ENCODE measurements at regions not wholly inside any gene's neighbourhood (a gene's known extent, or its start where the extent isn't known, plus 50 kb on each side); places are given as distances from the start of the nearest gene placed in this dataset.

DNA sequence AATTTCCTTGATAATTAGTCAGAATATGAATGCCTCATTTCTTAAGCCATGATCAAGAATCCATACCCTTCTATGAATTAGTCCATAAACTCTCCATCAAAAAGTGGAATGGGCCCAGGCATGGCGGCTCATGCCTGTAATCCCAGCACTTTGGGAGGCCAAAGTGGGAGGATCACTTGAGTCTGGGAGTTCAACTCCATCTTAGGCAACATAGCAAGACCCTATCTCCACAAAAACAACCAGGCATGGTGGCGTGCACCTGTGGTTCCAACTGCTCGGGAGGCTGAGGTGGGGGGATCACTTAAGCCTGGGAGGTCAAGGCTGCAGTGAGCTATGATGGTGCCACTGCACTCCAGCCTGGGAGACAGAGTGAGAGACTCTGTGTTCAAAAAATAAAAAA is 52.1 kb upstream of the SHANK2 start:
- no peaks in the 10 kb centered on the region for H3K27me3 ChIP-seq (ENCODE audit: control insufficient read depth, insufficient read depth, low read length)

DNA sequence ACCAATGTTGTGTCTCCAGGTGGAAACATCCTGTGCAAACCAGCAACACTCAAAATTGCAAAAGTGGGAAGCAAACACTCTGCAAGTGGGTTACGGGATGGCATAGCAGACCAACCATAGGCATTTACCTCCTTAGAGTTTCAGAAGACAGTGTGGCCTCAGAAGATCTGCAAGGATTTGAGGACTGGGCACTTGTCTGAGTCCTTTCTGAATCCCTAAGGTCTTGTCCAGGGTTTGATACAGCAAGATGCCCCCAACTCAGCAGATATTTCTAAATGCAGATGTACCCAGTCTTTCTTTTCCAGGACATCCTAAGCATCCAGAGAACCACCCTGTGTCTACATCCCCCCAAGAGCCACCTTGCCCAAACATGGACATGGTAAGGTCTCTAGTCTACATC is 51.7 kb upstream of the SHANK2 start:
- no peaks in the 10 kb centered on the region for H3K9me3 ChIP-seq (replicated peaks; ENCODE audit: low read length)
- H3K9ac ChIP-seq (ENCODE audit: low read depth, low read length), result no peak overlapping the region
- H3K27me3 ChIP-seq (ENCODE audit: control insufficient read depth, insufficient read depth, low read length), result no peaks in the 10 kb centered on the region
- H3K4me2 ChIP-seq (ENCODE audit: low read length), result no peak overlapping the region
- peaks cover 24% of the 10 kb centered on the region for H3K4me1 ChIP-seq (ENCODE audit: control insufficient read depth, insufficient read depth, low read length)
- H3K4me3 ChIP-seq (ENCODE audit: low read length), result no peak overlapping the region
- no peaks in the 10 kb centered on the region for H3K36me3 ChIP-seq (ENCODE audit: insufficient read depth, low read length)

More for the DNA sequence above, 52.1 kb upstream of the SHANK2 start:
- H3K9me3 ChIP-seq (replicated peaks; ENCODE audit: low read length), result no peaks in the 10 kb centered on the region
- H3K4me3 ChIP-seq (ENCODE audit: low read length), result no peak overlapping the region
- H3K4me2 ChIP-seq (ENCODE audit: low read length), result no peak overlapping the region
- no peaks in the 10 kb centered on the region for H3K36me3 ChIP-seq (ENCODE audit: insufficient read depth, low read length)
- no peak overlapping the region for H3K9ac ChIP-seq (ENCODE audit: low read depth, low read length)
- peaks cover 21% of the 10 kb centered on the region for H3K4me1 ChIP-seq (ENCODE audit: control insufficient read depth, insufficient read depth, low read length)

DNA sequence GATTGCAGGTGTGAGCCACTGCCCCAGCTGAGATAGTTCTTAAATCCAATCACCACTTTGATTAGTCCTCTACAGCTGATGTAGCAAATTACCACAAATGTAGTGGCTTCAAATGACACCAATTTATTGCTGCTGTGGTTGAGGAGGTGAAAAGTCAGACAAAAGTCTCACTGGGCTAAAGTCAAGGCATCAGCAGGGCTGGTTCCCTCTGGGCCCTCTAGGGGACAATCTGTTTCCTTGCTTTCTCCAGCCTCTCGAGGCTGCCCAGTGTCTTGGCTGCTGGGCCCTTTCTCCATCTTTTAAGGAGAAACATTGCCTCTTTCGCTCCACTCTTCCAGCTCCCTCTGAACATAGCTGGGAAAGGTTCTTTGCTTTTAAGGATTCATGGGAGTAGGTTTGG is 50.5 kb upstream of the SHANK2 start:
- Histone ChIP-seq H3K4me3 (ENCODE audit: low read length) (no peak overlapping the region), H3K36me3 (ENCODE audit: insufficient read depth, low read length) (no peaks in the 10 kb centered on the region), H3K4me2 (ENCODE audit: low read length) (no peak overlapping the region), H3K9ac (ENCODE audit: low read depth, low read length) (no peak overlapping the region), H3K9me3 (replicated peaks; ENCODE audit: low read length) (no peaks in the 10 kb centered on the region), H3K27me3 (ENCODE audit: control insufficient read depth, insufficient read depth, low read length) (no peaks in the 10 kb centered on the region), H3K4me1 (ENCODE audit: control insufficient read depth, insufficient read depth, low read length) (peaks cover 36% of the 10 kb centered on the region)

DNA sequence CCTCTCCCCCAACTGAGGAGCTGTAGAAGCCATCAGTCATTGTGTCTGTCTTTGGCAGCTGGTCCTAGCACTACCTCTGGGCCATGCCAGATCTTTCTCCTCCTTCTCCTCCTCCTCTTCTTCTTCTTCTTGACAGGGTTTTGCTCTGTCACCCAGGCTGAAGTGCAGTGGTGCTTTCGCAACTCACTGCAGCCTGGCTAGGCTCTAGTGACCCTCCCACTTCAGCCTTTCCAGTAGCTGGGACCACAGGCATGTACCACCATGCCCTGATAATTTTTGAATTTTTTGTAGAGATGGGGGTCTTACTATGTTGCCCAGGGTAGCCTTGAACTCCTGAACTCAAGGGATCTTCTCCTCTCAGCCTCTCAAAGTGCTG is 50.1 kb upstream of the SHANK2 start:
- Histone ChIP-seq H3K9me3 (replicated peaks; ENCODE audit: low read length) (no peaks in the 10 kb centered on the region), H3K9ac (ENCODE audit: low read depth, low read length) (no peak overlapping the region), H3K4me2 (ENCODE audit: low read length) (no peak overlapping the region), H3K4me1 (ENCODE audit: control insufficient read depth, insufficient read depth, low read length) (peaks cover 36% of the 10 kb centered on the region), H3K27me3 (ENCODE audit: control insufficient read depth, insufficient read depth, low read length) (no peaks in the 10 kb centered on the region), H3K4me3 (ENCODE audit: low read length) (no peak overlapping the region), H3K36me3 (ENCODE audit: insufficient read depth, low read length) (no peaks in the 10 kb centered on the region)
